Trophoblast cell (in vitro differentiated cells and primary cell): ENCODE measurements at regions not wholly inside any gene's neighbourhood (a gene's known extent, or its start where the extent isn't known, plus 50 kb on each side); places are given as distances from the start of the nearest gene placed in this dataset.

Experiments
- DNase-seq, 2 donors: peaks; one replicate each; pipeline ENCODE4 v3.0.0-alpha.2; 2016
- H2AFZ ChIP-seq: 2 replicates; pipeline ENCODE4 v1.6.1; 2013; ENCODE audit warnings: low read length, moderate library complexity, mild to moderate bottlenecking; ENCODE audit not compliant: insufficient read depth, poor library complexity
- H2AK5ac ChIP-seq: 2 replicates; pipeline ENCODE4 v1.6.1; 2013; ENCODE audit warnings: mild to moderate bottlenecking, low read length
- H2BK120ac ChIP-seq: 2 replicates; pipeline ENCODE4 v1.6.1; 2013; ENCODE audit warnings: low read length, mild to moderate bottlenecking, moderate library complexity; ENCODE audit not compliant: insufficient read depth, poor library complexity
- H2BK12ac ChIP-seq: 2 replicates; pipeline ENCODE4 v1.6.1; 2013; ENCODE audit warnings: mild to moderate bottlenecking, low read length, moderate library complexity
- H2BK5ac ChIP-seq: 2 replicates; pipeline ENCODE4 v1.6.1; 2013; ENCODE audit warnings: low read length, low read depth, moderate library complexity, mild to moderate bottlenecking; ENCODE audit not compliant: poor library complexity
- H3K14ac ChIP-seq: 2 replicates; pipeline ENCODE4 v1.6.1; 2013; ENCODE audit warnings: mild to moderate bottlenecking, low read length
- H3K18ac ChIP-seq: 2 replicates; pipeline ENCODE4 v1.6.1; 2013; ENCODE audit warnings: mild to moderate bottlenecking, low read length
- H3K23ac ChIP-seq: 2 replicates; pipeline ENCODE4 v1.6.1; 2013; ENCODE audit warnings: low read length
- H3K27ac ChIP-seq: 2 replicates; pipeline ENCODE4 v1.5.1; 2013; ENCODE audit warnings: low read depth, mild to moderate bottlenecking, inconsistent platforms, low read length, moderate library complexity
- H3K27me3 ChIP-seq: 2 replicates; pipeline ENCODE4 v1.6.1; 2013; ENCODE audit warnings: inconsistent platforms, mild to moderate bottlenecking, low read length, moderate library complexity; ENCODE audit not compliant: insufficient read depth
- H3K36me3 ChIP-seq, 2 experiments: 1 replicate in 1 of 2; 2 replicates in 1 of 2; pipeline ENCODE4 v1.6.1; 2013; ENCODE audit warnings: low read length in 2 of 2, mild to moderate bottlenecking in 2 of 2, moderate library complexity in 1 of 2; ENCODE audit not compliant: insufficient read depth in 2 of 2, control insufficient read depth in 1 of 2
- H3K4ac ChIP-seq: 2 replicates; pipeline ENCODE4 v1.6.1; 2013; ENCODE audit warnings: low read depth, mild to moderate bottlenecking, low read length, moderate library complexity
- H3K4me1 ChIP-seq, 2 experiments: 1 replicate in 1 of 2; 2 replicates in 1 of 2; pipeline ENCODE4 v1.6.1; 2013; ENCODE audit warnings: low read length in 2 of 2, mild to moderate bottlenecking in 2 of 2, moderate library complexity in 1 of 2; ENCODE audit not compliant: insufficient read depth in 2 of 2, control insufficient read depth in 1 of 2
- H3K4me2 ChIP-seq: 2 replicates; pipeline ENCODE4 v1.6.1; 2013; ENCODE audit warnings: inconsistent platforms, mild to moderate bottlenecking, low read length, moderate library complexity
- H3K4me3 ChIP-seq: 2 replicates; pipeline ENCODE4 v1.5.1; 2013; ENCODE audit warnings: mild to moderate bottlenecking, low read depth, low read length, inconsistent platforms
- H3K79me1 ChIP-seq: one replicate; pipeline ENCODE4 v1.6.1; 2013; ENCODE audit warnings: low read length
- H3K79me2 ChIP-seq: 2 replicates; pipeline ENCODE4 v1.6.1; 2013; ENCODE audit warnings: low read length, mild to moderate bottlenecking; ENCODE audit not compliant: control insufficient read depth, insufficient read depth, poor library complexity
- H3K9ac ChIP-seq: 2 replicates; pipeline ENCODE4 v1.6.1; 2013; ENCODE audit warnings: mild to moderate bottlenecking, low read length
- H3K9me3 ChIP-seq: 2 replicates; pipeline ENCODE4 v1.6.1; 2013; ENCODE audit warnings: low read depth, mild to moderate bottlenecking, control low read depth, inconsistent platforms, low read length; ENCODE audit not compliant: insufficient read depth
- H4K12ac ChIP-seq: 2 replicates; pipeline ENCODE4 v1.6.1; 2013; ENCODE audit warnings: low read depth, mild to moderate bottlenecking, low read length, moderate library complexity
- H4K8ac ChIP-seq: 2 replicates; pipeline ENCODE4 v1.6.1; 2013; ENCODE audit warnings: low read depth, mild to moderate bottlenecking, low read length, moderate library complexity
- H4K91ac ChIP-seq: one replicate; pipeline ENCODE4 v1.6.1; 2013; ENCODE audit warnings: low read depth, mild to moderate bottlenecking, low read length, moderate library complexity
- WGBS: extraction: QIAGEN DNeasy Blood & Tissue Kit; methylation state at CpG from one replicate; pipeline ENCODE4 v1.1.7; 2013; ENCODE audit warnings: missing lambda C conversion rate; ENCODE audit not compliant: insufficient read length, insufficient coverage; ENCODE audit errors: extremely low coverage; 5-methylcytosine and 5-hydroxymethylcytosine counted together

- no CpG with 5 or more reads among the region's 1 CpG for WGBS
- no peak overlapping the region for H2AFZ ChIP-seq
Measured at GRCh38 chr1:81358151-81358550, 442.6 kb upstream of the ADGRL2 start.

GRCh38 chr1:81351864-81352263 lies 448.9 kb upstream of the ADGRL2 start:
- Histone ChIP-seq H3K4me3 (no peak overlapping the region), H3K79me2 (no peaks in the 10 kb centered on the region), H3K36me3 (no peaks in the 10 kb centered on the region), H2BK5ac (no peak overlapping the region), H4K8ac (peak overlapping the region; percentile 4), H3K27me3 (no peaks in the 10 kb centered on the region), H3K14ac (peak overlapping the region; percentile 6), H3K4me2 (no peak overlapping the region), H2BK120ac (no peak overlapping the region), H3K4me1 (peaks cover 3 to 5% of the 10 kb centered on the region in 2 experiments), H3K23ac (no peak overlapping the region), H2BK12ac (peak overlapping the region; percentile 19), H3K4ac (no peak overlapping the region), H2AFZ (no peak overlapping the region), H2AK5ac (peak overlapping the region; percentile 15), H3K9ac (no peak overlapping the region), H4K91ac (no peak overlapping the region), H3K27ac (no peak overlapping the region), H3K79me1 (peaks cover 2% of the 10 kb centered on the region), H4K12ac (no peak overlapping the region), H3K18ac (no peak overlapping the region), H3K9me3 (no peaks in the 10 kb centered on the region)
- WGBS = no CpG with 5 or more reads among the region's 5 CpGs
- DNase-seq = no peak

More at GRCh38 chr1:81358151-81358550, 442.6 kb upstream of the ADGRL2 start:
- no peak overlapping the region for H3K4me2 ChIP-seq
- no peaks in the 10 kb centered on the region for H3K4me1 ChIP-seq
- no peak overlapping the region for H2BK120ac ChIP-seq
- no peak overlapping the region for H3K4ac ChIP-seq
- no peak overlapping the region for H2BK5ac ChIP-seq
- H4K8ac ChIP-seq = no peak overlapping the region
- no peak overlapping the region for H4K12ac ChIP-seq
- no peak overlapping the region for H3K27ac ChIP-seq
- no peak overlapping the region for H2AK5ac ChIP-seq
- no peak overlapping the region for H3K18ac ChIP-seq
- H3K27me3 ChIP-seq = no peaks in the 10 kb centered on the region
- H3K79me1 ChIP-seq = no peaks in the 10 kb centered on the region
- H2BK12ac ChIP-seq = no peak overlapping the region
- no peak overlapping the region for H4K91ac ChIP-seq
- H3K36me3 ChIP-seq = no peaks in the 10 kb centered on the region
- no peaks in the 10 kb centered on the region for H3K79me2 ChIP-seq
- DNase-seq = no peak
- no peak overlapping the region for H3K23ac ChIP-seq
- no peak overlapping the region for H3K14ac ChIP-seq
- H3K9me3 ChIP-seq = no peaks in the 10 kb centered on the region
- no peak overlapping the region for H3K9ac ChIP-seq
- H3K4me3 ChIP-seq = no peak overlapping the region

GRCh38 chr1:81349194-81349965 lies 451.4 kb upstream of the ADGRL2 start:
- H3K9ac ChIP-seq = no peak overlapping the region
- no peak overlapping the region for H4K91ac ChIP-seq
- H2BK12ac ChIP-seq = peak overlapping the region; percentile 50
- no peak overlapping the region for H2AK5ac ChIP-seq
- H3K4me2 ChIP-seq = no peak overlapping the region
- no peak overlapping the region for H2AFZ ChIP-seq
- no peak overlapping the region for H3K4ac ChIP-seq
- H4K12ac ChIP-seq = no peak overlapping the region
- H3K14ac ChIP-seq = no peak overlapping the region
- peak overlapping the region; percentile 59 for H3K27ac ChIP-seq
- DNase-seq = peak in 1 of 2 donors; percentile 17
- H2BK120ac ChIP-seq = no peak overlapping the region
- no peaks in the 10 kb centered on the region for H3K27me3 ChIP-seq
- H3K18ac ChIP-seq = no peak overlapping the region
- H3K4me1 ChIP-seq = peaks cover 3 to 5% of the 10 kb centered on the region in 2 experiments
- H3K23ac ChIP-seq = no peak overlapping the region
- H3K79me1 ChIP-seq = peaks cover 2% of the 10 kb centered on the region
- no peaks in the 10 kb centered on the region for H3K9me3 ChIP-seq
- no peak overlapping the region for H3K4me3 ChIP-seq
- H3K36me3 ChIP-seq = no peaks in the 10 kb centered on the region
- H2BK5ac ChIP-seq = no peak overlapping the region
- no CpG with 5 or more reads among the region's 3 CpGs for WGBS
- no peak overlapping the region for H4K8ac ChIP-seq
- no peaks in the 10 kb centered on the region for H3K79me2 ChIP-seq

GRCh38 chr1:81345110-81345509 lies 455.6 kb upstream of the ADGRL2 start:
- no peak overlapping the region for H3K23ac ChIP-seq
- no peak overlapping the region for H3K4me2 ChIP-seq
- H2AK5ac ChIP-seq = no peak overlapping the region
- no peak overlapping the region for H3K4me3 ChIP-seq
- H3K4ac ChIP-seq = no peak overlapping the region
- no peak overlapping the region for H4K8ac ChIP-seq
- no peak overlapping the region for H4K91ac ChIP-seq
- H3K4me1 ChIP-seq = peaks cover 2 to 4% of the 10 kb centered on the region in 2 experiments
- H3K27ac ChIP-seq = no peak overlapping the region
- no peak overlapping the region for H2BK120ac ChIP-seq
- H3K9me3 ChIP-seq = no peaks in the 10 kb centered on the region
- H4K12ac ChIP-seq = no peak overlapping the region
- no peaks in the 10 kb centered on the region for H3K27me3 ChIP-seq
- no peak overlapping the region for H2AFZ ChIP-seq
- no peak overlapping the region for H3K14ac ChIP-seq
- no peaks in the 10 kb centered on the region for H3K79me2 ChIP-seq
- H3K18ac ChIP-seq = no peak overlapping the region
- no peaks in the 10 kb centered on the region for H3K36me3 ChIP-seq
- no peak overlapping the region for H2BK12ac ChIP-seq
- H3K9ac ChIP-seq = no peak overlapping the region
- H2BK5ac ChIP-seq = no peak overlapping the region
- peak in 1 of 2 donors; percentile 50 for DNase-seq
- no CpG with 5 or more reads among the region's 2 CpGs for WGBS
- peaks cover 2% of the 10 kb centered on the region for H3K79me1 ChIP-seq
